Omental fat pad (tissue), 3 donors: ENCODE measurements at regions not wholly inside any gene's neighbourhood (a gene's known extent, or its start where the extent isn't known, plus 50 kb on each side); places are given as distances from the start of the nearest gene placed in this dataset.
"Not testable (repeated sequence)": the region's sequence is repeated elsewhere in the genome, so short reads cannot be mapped to it uniquely, and the experiment has no call there.

Experiments used
- ATAC-seq: fragments of 150-250 bp; one replicate; pipeline ENCODE4 v1.9.1; 2016; ENCODE audit warnings: mild to moderate bottlenecking, moderate library complexity; ENCODE audit not compliant: low FRiP score
- DNase-seq: peaks from one replicate; pipeline ENCODE4 v3.0.0-alpha.2; 2019; ENCODE audit warnings: low spot score
- TF ChIP-seq, protein P1 (sequence below), 3 donors: fragments of 450-650 bp; IDR thresholded peaks; one replicate each; pipeline ENCODE4 v1.5.1; 2016 to 2017; ENCODE audit warnings: antibody characterized with exemption in 3 of 3, mild to moderate bottlenecking in 3 of 3, moderate library complexity in 2 of 3

GRCh38 chr1:176364236-176364905 lies 98.6 kb upstream of the PAPPA2 start:
- ATAC-seq (no peak), DNase-seq (no peak)
- TF ChIP-seq, protein P1, sequence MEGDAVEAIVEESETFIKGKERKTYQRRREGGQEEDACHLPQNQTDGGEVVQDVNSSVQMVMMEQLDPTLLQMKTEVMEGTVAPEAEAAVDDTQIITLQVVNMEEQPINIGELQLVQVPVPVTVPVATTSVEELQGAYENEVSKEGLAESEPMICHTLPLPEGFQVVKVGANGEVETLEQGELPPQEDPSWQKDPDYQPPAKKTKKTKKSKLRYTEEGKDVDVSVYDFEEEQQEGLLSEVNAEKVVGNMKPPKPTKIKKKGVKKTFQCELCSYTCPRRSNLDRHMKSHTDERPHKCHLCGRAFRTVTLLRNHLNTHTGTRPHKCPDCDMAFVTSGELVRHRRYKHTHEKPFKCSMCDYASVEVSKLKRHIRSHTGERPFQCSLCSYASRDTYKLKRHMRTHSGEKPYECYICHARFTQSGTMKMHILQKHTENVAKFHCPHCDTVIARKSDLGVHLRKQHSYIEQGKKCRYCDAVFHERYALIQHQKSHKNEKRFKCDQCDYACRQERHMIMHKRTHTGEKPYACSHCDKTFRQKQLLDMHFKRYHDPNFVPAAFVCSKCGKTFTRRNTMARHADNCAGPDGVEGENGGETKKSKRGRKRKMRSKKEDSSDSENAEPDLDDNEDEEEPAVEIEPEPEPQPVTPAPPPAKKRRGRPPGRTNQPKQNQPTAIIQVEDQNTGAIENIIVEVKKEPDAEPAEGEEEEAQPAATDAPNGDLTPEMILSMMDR (IDR thresholded peaks at IDR 0.05): no peak

DNA sequence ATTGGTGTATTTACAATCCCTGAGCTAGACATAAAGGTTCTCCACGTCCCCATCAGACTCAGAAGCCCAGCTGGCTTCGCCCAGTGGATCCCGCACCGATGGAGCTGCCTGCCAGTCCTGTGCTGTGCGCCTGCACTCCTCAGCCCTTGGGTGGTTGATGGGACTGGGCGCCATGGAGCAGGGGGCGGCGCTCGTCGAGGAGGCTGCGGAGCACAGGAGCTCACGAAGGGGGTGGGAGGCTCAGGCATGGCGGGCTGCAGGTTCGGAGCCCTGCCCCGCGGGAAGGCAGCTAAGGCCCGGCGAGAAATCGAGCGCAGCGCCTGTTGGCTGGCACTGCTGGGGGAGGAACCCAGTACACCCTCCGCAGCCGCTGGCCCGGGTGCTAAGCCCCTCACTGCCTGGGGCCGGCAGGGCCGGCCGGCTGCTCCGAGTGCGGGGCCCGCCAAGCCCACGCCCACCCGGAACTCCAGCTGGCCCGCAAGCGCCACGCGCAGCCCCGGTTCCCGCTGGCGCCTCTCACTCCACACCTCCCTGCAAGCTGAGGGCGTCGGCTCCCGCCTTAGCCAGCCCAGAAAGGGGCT lies 113.8 kb upstream of the PAPPA2 start:
- not testable (repeated sequence) for ATAC-seq, DNase-seq

- no peak for ATAC-seq
- TF ChIP-seq, protein P1 (IDR thresholded peaks at IDR 0.05): no peak
- DNase-seq: no peak
Observed at GRCh38 chr1:176341656-176342055, 121.3 kb upstream of the PAPPA2 start.

DNA sequence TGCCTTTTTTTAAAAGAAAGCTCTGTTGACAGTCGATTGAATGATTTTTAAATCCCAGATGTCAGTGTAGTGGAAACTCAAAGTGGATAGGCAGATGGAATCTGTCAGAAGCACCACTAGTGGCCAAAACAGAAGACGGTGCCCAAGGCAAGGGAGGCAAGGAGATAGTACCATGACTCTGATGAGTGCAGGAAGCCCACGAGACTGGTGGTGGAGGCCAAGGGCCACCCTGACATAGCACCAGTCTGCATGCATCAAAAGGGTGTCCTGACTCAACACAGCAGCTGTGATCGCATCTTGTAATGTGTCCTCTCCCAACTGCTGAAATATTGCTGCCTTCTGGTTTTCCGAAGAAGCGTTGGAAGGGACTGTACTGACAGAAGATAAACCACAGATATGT lies 124.1 kb upstream of the PAPPA2 start:
- no peak for ATAC-seq
- TF ChIP-seq, protein P1 (IDR thresholded peaks at IDR 0.05): no peak
- DNase-seq: no peak

- ATAC-seq: no peak
- no peak for DNase-seq
- TF ChIP-seq, protein P1 (IDR thresholded peaks at IDR 0.05): no peak
Observed at GRCh38 chr1:176330782-176331181, 123.7 kb upstream of the COP1 start.

DNA sequence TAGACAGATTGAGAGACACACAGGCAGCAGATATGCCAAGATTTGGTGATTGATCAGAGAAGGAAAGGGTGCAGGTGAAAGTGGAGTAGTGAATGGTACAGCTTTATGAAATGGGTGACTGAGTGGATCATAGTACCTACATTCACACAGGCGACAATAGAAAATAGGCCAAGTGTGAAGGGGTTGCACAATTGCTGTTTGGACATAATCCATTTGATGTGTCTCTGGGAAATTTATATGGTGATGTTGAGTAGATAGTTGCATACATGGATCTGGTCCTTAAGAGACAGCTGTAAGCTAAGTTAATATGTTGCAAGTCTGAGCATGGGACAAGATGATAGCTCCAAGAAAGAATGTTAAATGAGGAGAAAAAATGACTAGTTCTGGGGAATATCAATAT lies 118.6 kb upstream of the COP1 start:
- no peak for ATAC-seq
- DNase-seq: no peak
- TF ChIP-seq, protein P1 (IDR thresholded peaks at IDR 0.05): no peak

DNA sequence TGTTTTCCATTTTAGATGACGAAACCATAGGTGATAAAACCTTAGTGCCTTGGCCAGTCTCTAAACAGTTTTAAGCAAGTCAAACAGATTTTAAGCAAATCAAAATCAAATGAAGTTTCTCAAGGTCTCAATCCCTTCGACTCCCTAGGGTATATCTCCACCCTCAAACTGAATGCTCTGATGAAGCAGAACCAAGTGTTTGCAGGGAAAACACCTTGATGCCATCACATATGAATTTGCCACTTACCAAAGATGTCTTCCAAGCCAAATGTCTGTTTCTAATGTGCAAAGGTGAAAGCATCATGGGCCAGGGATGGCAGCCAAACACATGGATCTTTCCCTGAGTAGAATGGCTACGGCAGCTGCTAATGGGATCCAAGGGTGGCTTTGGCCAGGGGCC lies 116.4 kb upstream of the COP1 start:
- ATAC-seq (no peak), DNase-seq (no peak)
- TF ChIP-seq, protein P1 (IDR thresholded peaks at IDR 0.05): no peak
